Omental fat pad (tissue), 3 donors: ENCODE measurements at regions not wholly inside any gene's neighbourhood (a gene's known extent, or its start where the extent isn't known, plus 50 kb on each side); places are given as distances from the start of the nearest gene placed in this dataset.

Experiments used
- ATAC-seq: fragments of 150-250 bp; one replicate; pipeline ENCODE4 v1.9.1; 2016; ENCODE audit warnings: mild to moderate bottlenecking, moderate library complexity; ENCODE audit not compliant: low FRiP score
- DNase-seq: peaks from one replicate; pipeline ENCODE4 v3.0.0-alpha.2; 2019; ENCODE audit warnings: low spot score
- TF ChIP-seq, protein P1 (sequence below), 3 donors: fragments of 450-650 bp; IDR thresholded peaks; one replicate each; pipeline ENCODE4 v1.5.1; 2016 to 2017; ENCODE audit warnings: antibody characterized with exemption in 3 of 3, mild to moderate bottlenecking in 3 of 3, moderate library complexity in 2 of 3

DNA sequence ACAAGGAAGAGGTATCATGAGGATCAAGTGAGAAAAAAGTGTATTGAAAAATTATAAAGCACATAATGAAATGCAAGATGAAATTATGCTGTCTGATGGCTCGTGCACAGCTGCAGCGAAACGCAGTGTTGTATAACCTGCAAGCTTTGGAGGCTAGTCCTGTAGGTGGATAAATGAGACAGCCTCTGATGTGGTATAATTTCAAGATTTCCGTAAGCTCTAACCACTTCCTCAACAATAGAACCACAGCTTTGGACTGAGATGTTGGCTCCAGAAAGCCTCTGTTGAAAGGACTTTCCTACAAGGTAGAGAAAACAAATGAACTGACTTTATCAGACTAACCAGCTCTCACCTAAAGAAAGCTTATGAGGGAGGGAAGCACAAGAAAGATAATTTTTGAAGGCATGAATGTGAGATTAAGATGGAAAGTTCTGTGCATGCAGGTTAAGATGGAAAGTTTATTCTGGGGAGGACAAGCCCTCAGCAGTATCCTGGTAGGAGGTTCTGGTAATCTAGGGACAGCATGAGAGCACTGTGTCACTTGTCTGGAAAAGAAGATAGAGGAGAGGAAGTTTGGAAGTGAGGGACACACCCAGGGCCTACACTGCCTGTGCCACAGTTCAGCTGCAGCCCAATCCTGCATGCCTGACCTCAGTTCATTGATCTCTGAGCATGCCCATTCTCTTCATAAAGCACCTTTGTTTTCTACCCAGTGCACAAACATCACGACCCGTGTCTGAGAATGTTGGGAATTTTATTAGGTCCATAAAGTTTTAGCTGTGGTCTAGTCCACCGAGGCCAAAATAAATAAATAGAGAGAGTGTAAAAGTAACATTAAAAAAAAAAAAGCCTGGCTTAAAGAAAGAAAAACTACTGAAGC, 161.5 kb upstream of the SFRP2 start:
- TF ChIP-seq, protein P1, sequence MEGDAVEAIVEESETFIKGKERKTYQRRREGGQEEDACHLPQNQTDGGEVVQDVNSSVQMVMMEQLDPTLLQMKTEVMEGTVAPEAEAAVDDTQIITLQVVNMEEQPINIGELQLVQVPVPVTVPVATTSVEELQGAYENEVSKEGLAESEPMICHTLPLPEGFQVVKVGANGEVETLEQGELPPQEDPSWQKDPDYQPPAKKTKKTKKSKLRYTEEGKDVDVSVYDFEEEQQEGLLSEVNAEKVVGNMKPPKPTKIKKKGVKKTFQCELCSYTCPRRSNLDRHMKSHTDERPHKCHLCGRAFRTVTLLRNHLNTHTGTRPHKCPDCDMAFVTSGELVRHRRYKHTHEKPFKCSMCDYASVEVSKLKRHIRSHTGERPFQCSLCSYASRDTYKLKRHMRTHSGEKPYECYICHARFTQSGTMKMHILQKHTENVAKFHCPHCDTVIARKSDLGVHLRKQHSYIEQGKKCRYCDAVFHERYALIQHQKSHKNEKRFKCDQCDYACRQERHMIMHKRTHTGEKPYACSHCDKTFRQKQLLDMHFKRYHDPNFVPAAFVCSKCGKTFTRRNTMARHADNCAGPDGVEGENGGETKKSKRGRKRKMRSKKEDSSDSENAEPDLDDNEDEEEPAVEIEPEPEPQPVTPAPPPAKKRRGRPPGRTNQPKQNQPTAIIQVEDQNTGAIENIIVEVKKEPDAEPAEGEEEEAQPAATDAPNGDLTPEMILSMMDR (IDR thresholded peaks at IDR 0.05) = no peak
- ATAC-seq (no peak), DNase-seq (no peak)

DNA sequence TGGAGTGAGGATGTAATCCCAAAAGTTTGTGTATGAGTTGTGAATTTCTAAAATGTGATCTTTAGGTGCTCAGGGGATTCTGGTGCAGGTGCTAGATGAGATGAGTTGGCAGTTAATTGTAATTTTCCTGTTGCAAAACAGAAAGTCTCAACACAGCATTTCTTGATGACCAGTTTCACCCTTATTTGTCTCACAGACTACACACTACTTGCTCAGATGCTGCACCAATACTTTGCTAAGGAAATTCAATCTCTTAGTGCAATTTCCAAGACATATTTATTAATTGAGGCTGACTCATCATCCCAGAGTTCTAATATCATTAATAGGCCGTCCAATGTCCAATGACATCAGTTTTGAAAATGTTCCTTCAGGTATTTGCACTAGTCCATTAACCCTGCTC, 159.2 kb upstream of the SFRP2 start:
- TF ChIP-seq, protein P1 (IDR thresholded peaks at IDR 0.05) = no peak
- DNase-seq (no peak), ATAC-seq (no peak)

DNA sequence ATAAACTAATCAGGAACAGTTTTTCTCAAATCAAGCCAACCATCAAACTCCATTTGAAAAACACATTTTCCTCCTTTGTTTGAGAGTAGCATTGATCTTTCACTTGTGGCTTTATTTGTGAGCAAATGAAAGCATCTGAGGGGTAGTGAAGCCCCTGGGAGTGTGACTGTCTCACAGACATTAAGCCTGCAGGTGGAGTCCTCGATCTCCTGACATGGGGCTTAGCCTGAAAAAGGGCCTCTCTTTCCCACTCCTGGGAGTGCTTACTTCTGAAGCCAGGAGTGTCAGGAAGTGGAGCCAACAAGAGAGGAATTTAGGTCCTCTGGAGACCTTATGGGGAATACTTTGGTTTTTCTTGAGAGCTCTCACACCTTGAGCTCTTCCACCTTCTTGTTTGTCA, 158.2 kb upstream of the SFRP2 start:
- TF ChIP-seq, protein P1 (IDR thresholded peaks at IDR 0.05) = no peak
- DNase-seq = no peak
- no peak for ATAC-seq

DNA sequence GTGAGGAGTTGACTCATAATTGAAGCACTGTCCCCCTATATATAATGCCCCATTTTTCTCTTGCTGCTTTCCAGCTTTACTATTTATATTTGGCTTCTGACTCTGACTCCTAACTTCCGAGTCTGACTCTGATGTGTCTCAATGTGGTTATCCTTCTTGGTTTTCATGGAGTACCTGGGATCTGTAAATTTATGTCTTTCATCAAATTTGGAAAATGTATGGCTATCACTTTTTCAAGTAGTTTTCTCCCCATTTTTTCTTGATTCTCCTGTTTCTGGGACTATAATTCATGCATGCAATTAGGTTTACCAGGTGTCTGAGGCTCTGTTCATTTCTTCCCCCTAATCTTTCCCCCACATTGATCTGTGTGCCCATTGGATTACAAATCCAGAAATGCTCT, 156.8 kb upstream of the SFRP2 start:
- DNase-seq = no peak
- no peak for ATAC-seq
- TF ChIP-seq, protein P1 (IDR thresholded peaks at IDR 0.05) = no peak

DNA sequence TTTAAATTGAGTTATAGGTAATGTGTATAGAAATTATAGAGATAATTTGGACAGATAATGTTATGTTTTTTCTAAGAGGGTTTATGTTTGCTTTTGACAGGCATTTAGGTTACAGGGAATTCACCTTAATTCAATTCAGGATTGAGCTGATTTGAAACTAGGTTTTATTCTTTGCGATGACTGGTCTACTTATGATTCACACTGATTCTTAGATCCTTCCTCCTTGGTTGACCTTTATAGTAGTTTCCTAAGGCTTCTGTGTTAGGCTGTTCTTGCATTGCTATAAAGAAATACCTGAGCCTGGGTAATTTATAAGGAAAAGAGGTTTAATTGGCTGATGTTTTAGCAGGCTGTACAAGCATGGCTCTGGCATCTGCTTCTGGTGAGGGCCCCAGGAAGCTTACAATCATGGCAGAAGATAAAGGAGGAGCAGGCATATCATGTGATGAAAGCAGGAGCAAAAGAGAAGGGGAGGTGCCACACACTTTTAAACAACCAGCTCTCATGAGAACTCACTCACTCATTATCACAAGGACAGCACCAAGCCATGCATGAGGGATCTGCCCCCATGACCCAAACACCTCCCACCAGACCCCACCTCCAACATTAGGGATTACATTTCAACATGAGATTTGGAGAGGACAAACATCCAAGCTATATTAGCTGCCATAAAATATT, 155.0 kb upstream of the SFRP2 start:
- TF ChIP-seq, protein P1 (IDR thresholded peaks at IDR 0.05) = no peak
- ATAC-seq = no peak

DNA sequence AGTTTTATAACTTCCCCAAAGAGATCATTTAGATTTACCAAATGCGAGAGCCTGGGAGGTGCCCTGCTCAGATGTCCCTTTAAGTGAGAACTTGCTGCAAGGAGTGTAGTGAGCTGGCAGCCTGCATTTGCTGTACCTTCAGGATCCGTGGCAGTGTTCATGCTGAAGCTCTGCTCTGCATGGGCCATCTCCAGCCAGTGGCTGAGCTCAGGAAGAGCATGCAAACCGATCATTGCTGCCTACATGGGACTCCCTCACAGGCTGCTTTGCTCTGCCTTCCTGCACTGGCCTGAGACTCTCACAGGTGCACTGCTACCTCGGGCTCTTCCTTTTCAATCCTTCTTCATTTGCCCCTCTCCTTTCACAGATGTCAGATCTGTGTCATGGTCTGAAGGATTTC, 152.0 kb upstream of the SFRP2 start:
- ATAC-seq (no peak), DNase-seq (no peak)
- TF ChIP-seq, protein P1 (IDR thresholded peaks at IDR 0.05) = no peak

More for the DNA sequence above, 155.0 kb upstream of the SFRP2 start:
- no peak for DNase-seq
